Panc1 (cell line): ENCODE measurements at regions not wholly inside any gene's neighbourhood (a gene's known extent, or its start where the extent isn't known, plus 50 kb on each side); places are given as distances from the start of the nearest gene placed in this dataset.

Source experiments
- ATAC-seq: fragments of 200-7000 bp; cut with Tn5 transposase; 2 replicates; pipeline ENCODE4 v1.9.1; 2020; ENCODE audit warnings: mild to moderate bottlenecking, moderate library complexity
- BruUV-seq: library from RNA; stranded (reverse); fragments of 400-500 nt; replicated peaks from 2 replicates; lab custom pipeline; 2021; lab: Mats Ljungman, UMichigan
- CTCF ChIA-PET: fragments of 300-600 bp; sonication (Branson Sonifier 250); formaldehyde crosslinking; loops from one replicate; lab custom pipeline; 2022; ENCODE audit warnings: antibody characterized with exemption; lab: Charles Lee
- POLR2A ChIA-PET: fragments of 300-600 bp; sonication (Branson Sonifier 250); formaldehyde crosslinking; loops from one replicate; lab custom pipeline; 2022; ENCODE audit warnings: antibody characterized with exemption; lab: Charles Lee
- DNase-seq: peaks from one replicate; pipeline ENCODE4 v3.0.0-alpha.2; 2010; ENCODE audit warnings: low read depth, low spot score
- H3K27ac ChIP-seq: 2 replicates; pipeline ENCODE4 v1.5.1; 2011; ENCODE audit warnings: mild to moderate bottlenecking, low read length, inconsistent platforms
- H3K27me3 ChIP-seq: fragments of 200-500 bp; sonication (Bioruptor generic); 2 replicates; pipeline ENCODE4 v1.6.0; 2014; ENCODE audit warnings: low read length, inconsistent platforms; ENCODE audit not compliant: control insufficient read depth, insufficient read depth
- H3K36me3 ChIP-seq: fragments of 200-500 bp; sonication (Bioruptor generic); 2 replicates; pipeline ENCODE4 v1.5.1; 2014; ENCODE audit warnings: inconsistent platforms, mild to moderate bottlenecking, low read length, moderate library complexity; ENCODE audit not compliant: control insufficient read depth, insufficient read depth
- H3K4me1 ChIP-seq: 2 replicates; pipeline ENCODE4 v1.5.1; 2011; ENCODE audit warnings: inconsistent platforms, mild to moderate bottlenecking, low read length, moderate library complexity; ENCODE audit not compliant: control insufficient read depth, insufficient read depth
- H3K4me3 ChIP-seq, 2 experiments: 2 replicates each; pipeline ENCODE4 v1.5.1; 2011 to 2012; ENCODE audit warnings: low read depth in 2 of 2, low read length in 2 of 2, mild to moderate bottlenecking in 2 of 2, inconsistent platforms in 1 of 2, moderate library complexity in 1 of 2
- H3K9me3 ChIP-seq: fragments of 200-500 bp; sonication (Bioruptor generic); 2 replicates; pipeline ENCODE4 v1.5.1; 2014; ENCODE audit warnings: low read depth, mild to moderate bottlenecking, inconsistent platforms, low read length, moderate library complexity; ENCODE audit not compliant: control insufficient read depth, insufficient read depth
- POLR2AphosphoS5 ChIP-seq: IDR thresholded peaks from 2 replicates; pipeline ENCODE4 v1.6.1; 2012; ENCODE audit warnings: mild to moderate bottlenecking, low read depth, low read length, moderate library complexity
- SIN3A ChIP-seq: IDR thresholded peaks from 2 replicates; pipeline ENCODE4 v1.6.1; 2012; ENCODE audit warnings: low read depth, mild to moderate bottlenecking, low read length, moderate library complexity, borderline replicate concordance; ENCODE audit not compliant: insufficient read depth
- TCF7L2 ChIP-seq: IDR thresholded peaks from 2 replicates; pipeline ENCODE4 v1.6.1; 2011; ENCODE audit warnings: mild to moderate bottlenecking, low read depth, low read length, inconsistent platforms
- in situ Hi-C: cut with HindIII; loops from 2 replicates; pipeline ENCODE4 v1.10.0; 2016; ENCODE audit warnings: low sequenced_read_pairs, low pct_unique_long_range_greater_than_20kb
- intact Hi-C: fragments of 100-400 bp; cut with micrococcal nuclease; formaldehyde crosslinking; loops from one replicate; pipeline ENCODE4 v1.10.0; 2022; ENCODE audit not compliant: unreplicated experiment
- TF ChIP-seq, protein P1 (sequence below), 2 experiments: IDR thresholded peaks; 2 replicates each; pipeline ENCODE4 v1.6.1; 2011 to 2012; ENCODE audit warnings: low read depth in 2 of 2, control low read depth in 1 of 2, low read length in 1 of 2, mild to moderate bottlenecking in 1 of 2, moderate library complexity in 1 of 2; ENCODE audit not compliant: insufficient read depth in 1 of 2
- TF ChIP-seq, protein P2 (sequence below): fragments of 450-650 bp; IDR thresholded peaks from 2 replicates; pipeline ENCODE4 v1.5.1; 2017; ENCODE audit warnings: mild to moderate bottlenecking

DNA sequence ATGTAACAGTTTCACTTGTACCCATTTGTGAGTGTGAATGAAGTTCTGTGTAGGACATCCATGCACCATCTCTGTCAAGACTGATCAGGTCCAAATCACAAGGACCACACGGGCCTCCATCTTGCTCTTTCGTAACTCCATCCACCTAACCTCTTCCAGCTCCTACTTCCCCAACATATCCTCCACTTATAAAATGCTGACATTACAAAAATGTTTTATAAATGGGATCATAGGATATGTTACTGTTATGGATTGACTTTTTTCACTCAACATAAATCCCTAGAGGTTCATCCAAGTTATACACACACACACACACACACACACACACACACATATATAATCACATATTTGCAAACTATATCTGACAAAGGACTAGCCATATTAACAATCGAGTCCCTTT is 476.8 kb downstream of the ZNF516 start:
- ChIA-PET POLR2A (no interaction called here), CTCF (no interaction called here)
- intact Hi-C loops (no loop called here), in situ Hi-C loops (no loop called here)
- no peak overlapping the region for H3K4me3 ChIP-seq
- no peaks in the 10 kb centered on the region for H3K9me3 ChIP-seq
- no TSS peak for BruUV-seq
- H3K36me3 ChIP-seq, result no peaks in the 10 kb centered on the region
- no peak overlapping the region for H3K27ac ChIP-seq
- H3K27me3 ChIP-seq, result no peaks in the 10 kb centered on the region
- TF ChIP-seq, protein P1, sequence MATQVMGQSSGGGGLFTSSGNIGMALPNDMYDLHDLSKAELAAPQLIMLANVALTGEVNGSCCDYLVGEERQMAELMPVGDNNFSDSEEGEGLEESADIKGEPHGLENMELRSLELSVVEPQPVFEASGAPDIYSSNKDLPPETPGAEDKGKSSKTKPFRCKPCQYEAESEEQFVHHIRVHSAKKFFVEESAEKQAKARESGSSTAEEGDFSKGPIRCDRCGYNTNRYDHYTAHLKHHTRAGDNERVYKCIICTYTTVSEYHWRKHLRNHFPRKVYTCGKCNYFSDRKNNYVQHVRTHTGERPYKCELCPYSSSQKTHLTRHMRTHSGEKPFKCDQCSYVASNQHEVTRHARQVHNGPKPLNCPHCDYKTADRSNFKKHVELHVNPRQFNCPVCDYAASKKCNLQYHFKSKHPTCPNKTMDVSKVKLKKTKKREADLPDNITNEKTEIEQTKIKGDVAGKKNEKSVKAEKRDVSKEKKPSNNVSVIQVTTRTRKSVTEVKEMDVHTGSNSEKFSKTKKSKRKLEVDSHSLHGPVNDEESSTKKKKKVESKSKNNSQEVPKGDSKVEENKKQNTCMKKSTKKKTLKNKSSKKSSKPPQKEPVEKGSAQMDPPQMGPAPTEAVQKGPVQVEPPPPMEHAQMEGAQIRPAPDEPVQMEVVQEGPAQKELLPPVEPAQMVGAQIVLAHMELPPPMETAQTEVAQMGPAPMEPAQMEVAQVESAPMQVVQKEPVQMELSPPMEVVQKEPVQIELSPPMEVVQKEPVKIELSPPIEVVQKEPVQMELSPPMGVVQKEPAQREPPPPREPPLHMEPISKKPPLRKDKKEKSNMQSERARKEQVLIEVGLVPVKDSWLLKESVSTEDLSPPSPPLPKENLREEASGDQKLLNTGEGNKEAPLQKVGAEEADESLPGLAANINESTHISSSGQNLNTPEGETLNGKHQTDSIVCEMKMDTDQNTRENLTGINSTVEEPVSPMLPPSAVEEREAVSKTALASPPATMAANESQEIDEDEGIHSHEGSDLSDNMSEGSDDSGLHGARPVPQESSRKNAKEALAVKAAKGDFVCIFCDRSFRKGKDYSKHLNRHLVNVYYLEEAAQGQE (IDR thresholded peaks at IDR 0.05; ENCODE audit: insufficient read depth in 1 of 2, low read depth in 2 of 2, low read length in 1 of 2), result no peak
- TF ChIP-seq, protein P2, sequence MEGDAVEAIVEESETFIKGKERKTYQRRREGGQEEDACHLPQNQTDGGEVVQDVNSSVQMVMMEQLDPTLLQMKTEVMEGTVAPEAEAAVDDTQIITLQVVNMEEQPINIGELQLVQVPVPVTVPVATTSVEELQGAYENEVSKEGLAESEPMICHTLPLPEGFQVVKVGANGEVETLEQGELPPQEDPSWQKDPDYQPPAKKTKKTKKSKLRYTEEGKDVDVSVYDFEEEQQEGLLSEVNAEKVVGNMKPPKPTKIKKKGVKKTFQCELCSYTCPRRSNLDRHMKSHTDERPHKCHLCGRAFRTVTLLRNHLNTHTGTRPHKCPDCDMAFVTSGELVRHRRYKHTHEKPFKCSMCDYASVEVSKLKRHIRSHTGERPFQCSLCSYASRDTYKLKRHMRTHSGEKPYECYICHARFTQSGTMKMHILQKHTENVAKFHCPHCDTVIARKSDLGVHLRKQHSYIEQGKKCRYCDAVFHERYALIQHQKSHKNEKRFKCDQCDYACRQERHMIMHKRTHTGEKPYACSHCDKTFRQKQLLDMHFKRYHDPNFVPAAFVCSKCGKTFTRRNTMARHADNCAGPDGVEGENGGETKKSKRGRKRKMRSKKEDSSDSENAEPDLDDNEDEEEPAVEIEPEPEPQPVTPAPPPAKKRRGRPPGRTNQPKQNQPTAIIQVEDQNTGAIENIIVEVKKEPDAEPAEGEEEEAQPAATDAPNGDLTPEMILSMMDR, result no peak
- TF ChIP-seq TCF7L2 (no peak), POLR2AphosphoS5 (no peak), SIN3A (no peak)
- ATAC-seq, result no peak
- H3K4me1 ChIP-seq, result no peaks in the 10 kb centered on the region
- DNase-seq, result no peak

DNA sequence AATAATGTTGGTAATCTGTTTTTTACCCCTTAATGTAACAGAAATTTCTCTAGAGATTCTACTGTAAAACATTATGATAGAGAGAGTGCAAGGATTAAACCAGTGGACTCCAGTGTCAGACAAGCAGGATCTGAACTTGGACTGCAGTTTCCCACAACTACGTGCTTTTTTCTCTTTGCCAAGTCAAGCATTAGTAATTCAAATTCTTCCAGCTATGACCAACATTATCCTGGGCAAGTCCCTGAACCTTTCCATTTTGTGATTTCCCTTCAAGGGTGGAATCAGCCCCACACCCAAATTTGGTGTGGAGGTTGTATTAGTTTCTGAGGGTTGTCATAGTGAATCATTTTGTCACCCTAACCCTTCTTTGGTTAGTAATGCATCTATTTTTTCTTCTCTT is 482.0 kb downstream of the ZNF516 start:
- intact Hi-C loops (no loop called here), in situ Hi-C loops (no loop called here)
- H3K36me3 ChIP-seq, result no peaks in the 10 kb centered on the region
- no peaks in the 10 kb centered on the region for H3K4me1 ChIP-seq
- no peaks in the 10 kb centered on the region for H3K27me3 ChIP-seq
- CTCF ChIA-PET, result no interaction called here
- ATAC-seq (no peak), DNase-seq (no peak)
- no peak overlapping the region for H3K4me3 ChIP-seq
- no peaks in the 10 kb centered on the region for H3K9me3 ChIP-seq
- BruUV-seq, result no TSS peak
- no peak overlapping the region for H3K27ac ChIP-seq
- TF ChIP-seq, protein P1 (IDR thresholded peaks at IDR 0.05; ENCODE audit: insufficient read depth in 1 of 2, low read depth in 2 of 2, low read length in 1 of 2), result no peak
- TF ChIP-seq SIN3A (no peak), TCF7L2 (no peak), POLR2AphosphoS5 (no peak)
- TF ChIP-seq, protein P2, result no peak
- POLR2A ChIA-PET, result no interaction called here
